HFF-Myc (cell line): ENCODE measurements at regions not wholly inside any gene's neighbourhood (a gene's known extent, or its start where the extent isn't known, plus 50 kb on each side); places are given as distances from the start of the nearest gene placed in this dataset.
"Not testable (repeated sequence)": the region's sequence is repeated elsewhere in the genome, so short reads cannot be mapped to it uniquely, and the experiment has no call there.

Source experiments
- DNase-seq: peaks from one replicate; pipeline ENCODE4 v3.0.0-alpha.2; 2011; ENCODE audit warnings: low read depth; ENCODE audit errors: extremely low read depth
- H3K4me3 ChIP-seq: replicated peaks from 2 replicates; pipeline ENCODE4 v1.5.1; 2011; ENCODE audit warnings: low read depth, mild to moderate bottlenecking, control low read depth, low read length
- TF ChIP-seq, protein P1 (sequence below): IDR thresholded peaks from 2 replicates; pipeline ENCODE4 v1.5.1; 2012; ENCODE audit warnings: mild to moderate bottlenecking, low read depth, low read length, control low read depth; ENCODE audit errors: missing control alignments

DNA sequence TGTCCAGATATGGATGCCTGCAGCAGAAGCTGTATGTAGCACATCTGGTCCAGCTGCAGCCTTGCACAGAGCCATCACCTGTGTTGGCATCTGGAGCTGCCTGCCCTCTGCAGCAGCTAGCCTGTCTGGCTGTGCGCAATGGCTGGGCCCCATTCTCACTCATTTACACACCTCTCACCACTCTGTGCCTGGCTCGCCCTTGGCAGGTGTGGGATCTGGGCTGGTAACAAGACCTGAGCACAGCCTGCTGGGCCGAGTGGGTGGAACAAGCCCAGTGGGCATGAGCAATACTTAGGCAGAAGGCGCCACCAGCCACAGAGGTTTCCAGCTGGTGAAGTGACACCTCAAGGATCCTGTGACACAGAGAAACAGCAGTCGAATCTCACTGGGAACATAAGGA, 714.1 kb downstream of the NUP35 start:
- no peak for DNase-seq
- H3K4me3 ChIP-seq = no peak overlapping the region
- TF ChIP-seq, protein P1, sequence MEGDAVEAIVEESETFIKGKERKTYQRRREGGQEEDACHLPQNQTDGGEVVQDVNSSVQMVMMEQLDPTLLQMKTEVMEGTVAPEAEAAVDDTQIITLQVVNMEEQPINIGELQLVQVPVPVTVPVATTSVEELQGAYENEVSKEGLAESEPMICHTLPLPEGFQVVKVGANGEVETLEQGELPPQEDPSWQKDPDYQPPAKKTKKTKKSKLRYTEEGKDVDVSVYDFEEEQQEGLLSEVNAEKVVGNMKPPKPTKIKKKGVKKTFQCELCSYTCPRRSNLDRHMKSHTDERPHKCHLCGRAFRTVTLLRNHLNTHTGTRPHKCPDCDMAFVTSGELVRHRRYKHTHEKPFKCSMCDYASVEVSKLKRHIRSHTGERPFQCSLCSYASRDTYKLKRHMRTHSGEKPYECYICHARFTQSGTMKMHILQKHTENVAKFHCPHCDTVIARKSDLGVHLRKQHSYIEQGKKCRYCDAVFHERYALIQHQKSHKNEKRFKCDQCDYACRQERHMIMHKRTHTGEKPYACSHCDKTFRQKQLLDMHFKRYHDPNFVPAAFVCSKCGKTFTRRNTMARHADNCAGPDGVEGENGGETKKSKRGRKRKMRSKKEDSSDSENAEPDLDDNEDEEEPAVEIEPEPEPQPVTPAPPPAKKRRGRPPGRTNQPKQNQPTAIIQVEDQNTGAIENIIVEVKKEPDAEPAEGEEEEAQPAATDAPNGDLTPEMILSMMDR = no peak

GRCh38 chr2:183840061-183840584, 715.9 kb downstream of the NUP35 start:
- TF ChIP-seq, protein P1 = no peak
- H3K4me3 ChIP-seq = no peak overlapping the region
- DNase-seq = no peak

GRCh38 chr2:183849826-183850225, 725.6 kb downstream of the NUP35 start:
- DNase-seq = not testable (repeated sequence)

GRCh38 chr2:183859129-183859528, 734.9 kb downstream of the NUP35 start:
- no peak for DNase-seq
- TF ChIP-seq, protein P1 = no peak
- H3K4me3 ChIP-seq = no peak overlapping the region

More at GRCh38 chr2:183849826-183850225, 725.6 kb downstream of the NUP35 start:
- H3K4me3 ChIP-seq = not testable (repeated sequence)

DNA sequence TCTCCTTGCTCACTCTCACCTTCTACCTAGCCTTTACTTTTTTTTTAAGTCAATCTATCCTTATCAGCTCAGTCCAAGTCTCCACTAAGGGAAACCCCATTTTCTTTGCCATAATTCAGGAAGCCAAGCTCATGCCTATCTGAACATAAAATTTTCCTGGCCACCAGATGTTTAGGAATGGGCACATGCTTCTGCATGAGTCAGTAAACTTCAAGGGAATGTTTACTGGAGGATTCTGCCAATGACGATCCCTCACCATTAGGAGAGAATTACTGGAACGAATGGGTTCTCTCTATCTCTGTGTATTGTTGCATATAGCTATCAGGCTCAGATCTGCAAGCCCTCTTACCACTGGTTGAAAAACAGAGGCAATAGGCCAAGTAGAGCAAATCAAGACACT, 731.7 kb upstream of the ZNF804A start:
- H3K4me3 ChIP-seq = no peak overlapping the region
- TF ChIP-seq, protein P1 = no peak
- no peak for DNase-seq

DNA sequence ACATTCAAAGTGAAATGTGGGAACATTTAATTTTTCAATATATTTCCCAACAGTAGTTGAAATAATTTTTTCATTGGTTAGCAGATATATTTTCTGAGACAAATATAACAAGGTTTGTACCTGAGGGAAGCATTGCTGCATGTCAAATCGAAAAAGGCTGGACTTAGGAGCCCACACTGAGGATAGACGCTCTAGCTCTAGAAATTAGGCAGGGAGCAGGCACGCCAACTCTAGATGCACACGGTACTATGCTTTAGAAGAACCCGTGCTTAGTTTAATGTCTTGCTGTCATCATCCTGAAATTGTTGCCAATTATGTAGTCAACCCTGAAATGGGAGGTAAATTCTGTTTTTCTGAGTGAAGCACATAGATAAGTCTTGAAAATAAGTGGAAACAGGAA, 731.1 kb upstream of the ZNF804A start:
- no peak overlapping the region for H3K4me3 ChIP-seq
- no peak for DNase-seq
- TF ChIP-seq, protein P1 = no peak

DNA sequence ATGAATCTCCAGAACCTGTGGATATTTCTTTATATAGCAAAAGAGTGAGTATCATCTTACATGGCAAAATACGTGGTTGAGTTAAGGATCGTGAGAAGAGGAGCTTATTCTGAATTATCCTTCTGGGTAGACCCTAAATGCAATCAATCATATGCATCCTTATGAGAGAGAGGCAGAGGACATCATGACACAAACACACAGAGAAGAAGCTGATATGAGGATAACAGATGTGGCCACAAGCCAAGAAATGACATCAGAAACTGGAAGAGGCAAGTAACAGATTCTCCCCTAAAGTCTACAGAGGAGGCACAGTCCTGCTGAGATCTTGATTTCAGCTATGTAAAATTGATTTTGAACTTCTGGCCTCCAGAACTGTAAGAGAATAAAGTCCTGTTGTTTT, 730.2 kb upstream of the ZNF804A start:
- TF ChIP-seq, protein P1 = no peak
- DNase-seq = no peak
- H3K4me3 ChIP-seq = no peak overlapping the region
